Ectodermal cell (in vitro differentiated cells): ENCODE measurements at regions not wholly inside any gene's neighbourhood (a gene's known extent, or its start where the extent isn't known, plus 50 kb on each side); places are given as distances from the start of the nearest gene placed in this dataset.
"Not testable (repeated sequence)": the region's sequence is repeated elsewhere in the genome, so short reads cannot be mapped to it uniquely, and the experiment has no call there.

ENCODE experiments used
- H3K27ac ChIP-seq: 2 replicates; pipeline ENCODE4 v1.7.0; 2013; ENCODE audit warnings: mild to moderate bottlenecking, low read depth, low read length; ENCODE audit not compliant: insufficient read depth, poor library complexity, severe bottlenecking
- H3K27me3 ChIP-seq: 2 replicates; pipeline ENCODE4 v1.7.0; 2013; ENCODE audit warnings: mild to moderate bottlenecking, low read length; ENCODE audit not compliant: insufficient read depth, control insufficient read depth, poor library complexity, severe bottlenecking
- H3K36me3 ChIP-seq: one replicate; pipeline ENCODE4 v1.7.0; 2013; ENCODE audit warnings: low read length; ENCODE audit not compliant: control insufficient read depth, insufficient read depth
- H3K4me1 ChIP-seq: one replicate; pipeline ENCODE4 v1.7.0; 2013; ENCODE audit warnings: low read length; ENCODE audit not compliant: control insufficient read depth, insufficient read depth
- H3K4me3 ChIP-seq: 2 replicates; pipeline ENCODE4 v1.7.0; 2013; ENCODE audit warnings: low read depth, low read length, control low read depth; ENCODE audit not compliant: insufficient read depth
- H3K9me3 ChIP-seq: 2 replicates; pipeline ENCODE4 v1.7.0; 2013; ENCODE audit warnings: mild to moderate bottlenecking, low read length, moderate library complexity; ENCODE audit not compliant: control insufficient read depth
- WGBS, 2 experiments: methylation state at CpG; one replicate each; pipeline ENCODE4 v1.1.7; 2013; ENCODE audit warnings: missing lambda C conversion rate in 2 of 2; 5-methylcytosine and 5-hydroxymethylcytosine counted together

GRCh38 chr3:102933377-102933776 lies 498.6 kb downstream of the ZPLD1 start:
- Histone ChIP-seq H3K9me3 (no peaks in the 10 kb centered on the region), H3K36me3 (no peaks in the 10 kb centered on the region), H3K27me3 (no peaks in the 10 kb centered on the region), H3K4me3 (no peak overlapping the region), H3K27ac (no peak overlapping the region), H3K4me1 (no peaks in the 10 kb centered on the region)
- whole genome bisulfite sequencing, 2 experiments: 89 to 98% methylated on average over 1 to 2 of the region's 2 CpGs

DNA sequence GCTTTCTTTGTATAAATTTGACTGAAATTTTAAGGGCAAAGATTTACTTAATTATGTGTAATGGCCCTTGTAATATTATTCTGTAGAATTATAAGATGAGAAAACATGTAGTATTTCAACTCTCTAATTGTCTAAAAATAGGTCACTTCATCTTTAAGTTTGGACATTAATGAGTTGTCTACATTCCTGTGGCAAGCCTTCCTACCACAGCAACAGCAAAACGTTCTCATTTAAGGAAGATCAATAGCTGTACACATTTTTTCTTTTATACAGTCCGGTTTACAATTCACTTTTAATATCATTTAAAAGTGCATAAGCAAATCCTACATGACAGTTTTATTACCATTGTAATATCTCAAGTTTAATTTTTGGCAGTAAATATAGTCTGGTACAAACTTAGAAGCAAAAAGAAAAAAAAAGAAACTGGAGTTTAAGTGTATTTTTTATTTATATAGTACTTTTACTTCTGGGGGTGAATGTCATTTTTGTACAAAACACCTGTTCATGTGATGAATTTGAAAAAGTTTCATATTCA lies 501.8 kb downstream of the ZPLD1 start:
- Histone ChIP-seq H3K36me3 (no peaks in the 10 kb centered on the region), H3K27ac (no peak overlapping the region), H3K27me3 (no peaks in the 10 kb centered on the region), H3K9me3 (no peaks in the 10 kb centered on the region), H3K4me3 (no peak overlapping the region), H3K4me1 (no peaks in the 10 kb centered on the region)
- WGBS, 2 experiments: 86 to 100% methylated on average over 1 to 2 of the region's 2 CpGs

GRCh38 chr3:102941786-102942185 lies 507.0 kb downstream of the ZPLD1 start:
- H3K4me1 ChIP-seq: no peaks in the 10 kb centered on the region
- no peaks in the 10 kb centered on the region for H3K36me3 ChIP-seq
- 67% methylated on average over 1 of the region's 1 CpG; no CpG with 5 or more reads in 1 of the 2 experiments for WGBS, 2 experiments
- no peak overlapping the region for H3K4me3 ChIP-seq
- no peaks in the 10 kb centered on the region for H3K9me3 ChIP-seq
- H3K27ac ChIP-seq: no peak overlapping the region
- H3K27me3 ChIP-seq: no peaks in the 10 kb centered on the region

DNA sequence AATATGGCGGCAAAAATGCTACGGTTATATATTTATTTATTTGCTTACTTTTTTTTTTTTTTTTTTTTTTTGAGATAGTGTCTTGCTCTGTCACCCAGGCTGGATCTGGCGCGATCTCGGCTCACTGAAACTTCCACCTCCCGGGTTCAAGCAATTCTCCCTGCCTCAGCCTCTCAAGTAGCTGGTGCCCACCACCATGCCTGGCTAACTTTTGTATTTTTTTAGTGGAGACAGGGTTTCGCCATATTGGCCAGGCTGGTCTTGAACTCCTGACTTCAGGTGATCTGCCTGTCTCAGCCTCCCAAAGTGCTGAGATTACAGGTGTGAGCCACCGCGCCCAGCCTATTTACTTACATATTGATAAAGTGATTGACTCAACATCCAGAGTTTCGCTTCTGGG lies 511.6 kb downstream of the ZPLD1 start:
- WGBS, 2 experiments: 89 to 90% methylated on average over 8 to 9 of the region's 10 CpGs
- not testable (repeated sequence) for H3K36me3 ChIP-seq, H3K27me3 ChIP-seq, H3K4me1 ChIP-seq, H3K9me3 ChIP-seq, H3K4me3 ChIP-seq, H3K27ac ChIP-seq

GRCh38 chr3:102972350-102972749 lies 537.5 kb downstream of the ZPLD1 start:
- no peak overlapping the region for H3K4me3 ChIP-seq
- H3K36me3 ChIP-seq: no peaks in the 10 kb centered on the region
- no peaks in the 10 kb centered on the region for H3K4me1 ChIP-seq
- H3K27ac ChIP-seq: no peak overlapping the region
- no peaks in the 10 kb centered on the region for H3K9me3 ChIP-seq
- H3K27me3 ChIP-seq: no peaks in the 10 kb centered on the region

DNA sequence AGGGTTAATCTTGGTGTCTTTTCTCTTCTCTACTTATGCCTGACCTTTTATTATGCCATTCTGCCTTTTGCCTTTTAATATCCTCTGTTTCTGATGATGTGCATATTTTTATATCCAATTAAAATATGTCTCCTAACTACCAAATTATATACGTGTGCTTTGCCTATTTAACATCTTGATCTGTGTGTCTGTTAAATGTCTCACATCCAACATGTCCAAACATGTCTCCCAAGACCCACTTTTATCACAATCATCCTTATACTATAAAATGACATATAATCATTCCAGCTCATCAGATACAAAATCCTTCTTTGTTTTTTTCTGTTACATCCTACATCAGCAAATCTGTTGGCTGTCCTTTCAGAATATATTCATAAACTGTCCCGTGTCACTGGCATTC lies 539.5 kb downstream of the ZPLD1 start:
- H3K36me3 ChIP-seq: no peaks in the 10 kb centered on the region
- no peak overlapping the region for H3K4me3 ChIP-seq
- no peaks in the 10 kb centered on the region for H3K9me3 ChIP-seq
- H3K27me3 ChIP-seq: no peaks in the 10 kb centered on the region
- WGBS, 2 experiments: 96 to 100% methylated on average over 2 of the region's 2 CpGs
- H3K4me1 ChIP-seq: no peaks in the 10 kb centered on the region
- no peak overlapping the region for H3K27ac ChIP-seq

DNA sequence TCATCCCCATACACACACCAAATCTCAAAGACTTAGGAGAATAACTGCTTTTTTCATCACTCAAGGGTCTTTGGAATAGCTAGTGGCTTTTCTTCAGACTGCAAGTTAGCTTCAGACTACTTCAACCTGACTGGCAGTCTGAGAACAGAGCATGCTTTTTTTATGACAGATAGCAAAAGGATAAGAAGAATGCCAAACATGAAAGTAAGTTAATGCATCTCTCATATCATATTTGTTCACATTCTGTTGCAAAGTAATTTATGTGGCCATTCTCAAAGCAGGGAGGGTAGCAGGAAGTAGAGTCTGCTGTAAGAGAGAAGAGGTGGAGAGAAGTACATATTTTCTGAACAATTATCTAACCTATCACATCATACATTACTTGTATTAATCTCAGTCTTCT lies 544.4 kb downstream of the ZPLD1 start:
- no peaks in the 10 kb centered on the region for H3K27me3 ChIP-seq
- no peaks in the 10 kb centered on the region for H3K4me1 ChIP-seq
- no peak overlapping the region for H3K4me3 ChIP-seq
- H3K9me3 ChIP-seq: no peaks in the 10 kb centered on the region
- H3K27ac ChIP-seq: no peak overlapping the region
- no peaks in the 10 kb centered on the region for H3K36me3 ChIP-seq

GRCh38 chr3:102979682-102980354 lies 545.0 kb downstream of the ZPLD1 start:
- H3K9me3 ChIP-seq: no peaks in the 10 kb centered on the region
- no peaks in the 10 kb centered on the region for H3K4me1 ChIP-seq
- H3K36me3 ChIP-seq: no peaks in the 10 kb centered on the region
- WGBS, 2 experiments: 60 to 64% methylated on average over 3 of the region's 4 CpGs
- no peaks in the 10 kb centered on the region for H3K27me3 ChIP-seq
- no peak overlapping the region for H3K27ac ChIP-seq
- no peak overlapping the region for H3K4me3 ChIP-seq

DNA sequence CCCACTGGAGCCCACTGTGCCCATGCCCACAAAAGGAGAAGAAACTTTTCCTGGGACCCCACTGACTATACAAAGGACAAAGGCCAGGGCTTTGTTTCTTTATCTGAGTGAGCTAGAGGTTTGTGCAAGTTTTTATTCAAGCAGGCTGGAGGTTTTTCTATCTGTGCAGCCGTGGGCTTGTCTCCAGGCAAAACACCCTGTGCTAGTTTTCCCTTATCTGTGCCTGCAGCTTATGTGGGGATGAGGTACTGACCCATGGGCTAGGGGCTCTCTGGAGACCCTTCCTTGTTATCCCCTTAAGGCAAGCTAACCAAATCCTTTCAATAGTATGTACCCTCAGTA lies 545.5 kb downstream of the ZPLD1 start:
- Histone ChIP-seq H3K4me1 (no peaks in the 10 kb centered on the region), H3K4me3 (no peak overlapping the region), H3K36me3 (no peaks in the 10 kb centered on the region), H3K27me3 (no peaks in the 10 kb centered on the region), H3K9me3 (no peaks in the 10 kb centered on the region), H3K27ac (no peak overlapping the region)
- 82 to 86% methylated on average over 1 of the region's 1 CpG for WGBS, 2 experiments

DNA sequence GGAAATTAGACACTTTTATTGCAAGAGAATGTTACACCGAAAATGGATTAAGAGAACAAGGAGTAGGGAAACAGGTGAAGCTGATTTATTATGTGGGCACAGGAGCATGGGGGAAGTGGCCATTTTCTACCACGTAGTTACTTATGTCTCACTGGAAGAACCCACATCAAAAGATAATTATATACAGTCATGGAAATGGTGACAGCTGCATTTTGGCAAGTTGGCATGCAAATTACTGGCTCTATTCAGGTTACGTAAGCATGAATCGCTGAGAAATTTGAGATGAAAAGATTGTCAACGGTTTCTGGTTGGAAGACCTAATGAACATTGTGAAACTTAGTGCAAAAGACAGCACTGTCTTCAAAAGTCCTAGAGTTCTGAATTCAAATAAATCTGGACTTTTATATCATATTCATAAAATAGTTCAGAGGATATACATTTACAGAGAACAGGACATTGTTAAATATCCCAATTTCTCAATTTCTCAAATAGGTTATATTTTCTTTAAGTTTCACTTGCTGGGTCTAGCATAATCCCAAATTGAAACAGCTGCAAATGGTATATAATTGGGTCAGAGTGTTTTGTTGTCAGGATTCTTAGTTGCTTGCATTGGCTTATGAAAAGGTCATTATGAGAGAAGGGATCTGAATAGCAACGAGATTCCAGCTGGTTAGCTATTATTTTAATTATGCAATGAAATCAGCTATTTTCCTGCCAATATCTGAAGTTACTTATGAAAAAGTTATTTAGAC lies 567.8 kb downstream of the ZPLD1 start:
- Histone ChIP-seq H3K36me3 (no peaks in the 10 kb centered on the region), H3K27ac (no peak overlapping the region), H3K4me1 (no peaks in the 10 kb centered on the region), H3K4me3 (no peak overlapping the region), H3K9me3 (no peaks in the 10 kb centered on the region), H3K27me3 (no peaks in the 10 kb centered on the region)
- 90 to 92% methylated on average over 6 of the region's 6 CpGs for WGBS, 2 experiments
